GM12878 (cell line): ENCODE measurements at regions not wholly inside any gene's neighbourhood (a gene's known extent, or its start where the extent isn't known, plus 50 kb on each side); places are given as distances from the start of the nearest gene placed in this dataset.

Experiments
- ATAC-seq: fragments of 200-7000 bp; cut with Tn5 transposase; 3 replicates; pipeline ENCODE4 v1.9.1; 2020; ENCODE audit warnings: mild to moderate bottlenecking, moderate library complexity
- BruUV-seq: library from RNA; stranded (reverse); fragments of 400-500 nt; replicated peaks from 2 replicates; lab custom pipeline; 2021; lab: Mats Ljungman, UMichigan
- CTCF ChIA-PET: fragments of 300-600 bp; sonication (Branson Sonifier 250); formaldehyde crosslinking; extraction: SDS; loops from one replicate; lab custom pipeline; 2021; ENCODE audit warnings: inconsistent platforms; lab: Yijun Ruan, JAX
- POLR2A ChIA-PET: fragments of 350-600 bp; formaldehyde crosslinking; extraction: SDS; loops from one replicate; lab custom pipeline; 2021; ENCODE audit warnings: inconsistent platforms; lab: Charles Lee
- RAD21 ChIA-PET: fragments of 300-600 bp; sonication (Branson Sonifier 250); formaldehyde crosslinking; loops from one replicate; lab custom pipeline; 2023; ENCODE audit warnings: antibody characterized with exemption; ENCODE audit not compliant: unreplicated experiment; lab: Charles Lee
- SMC1A ChIA-PET: fragments of 300-600 bp; sonication (Branson Sonifier 250); formaldehyde crosslinking; loops from one replicate; lab custom pipeline; 2023; ENCODE audit not compliant: unreplicated experiment, uncharacterized antibody; lab: Charles Lee
- DNase-seq: peaks from one replicate; pipeline ENCODE4 v3.0.0-alpha.2; 2011; ENCODE audit warnings: low read depth, low spot score
- FAIRE-seq: peaks from 3 replicates; lab custom pipeline; 2011; peaks lifted over from hg19 to GRCh38; lab: Jason Lieb, UNC
- H2AFZ ChIP-seq: 2 replicates; pipeline ENCODE4 v1.6.0; 2011; ENCODE audit warnings: low read depth, low read length, control low read depth; ENCODE audit not compliant: control insufficient read depth
- H3K27ac ChIP-seq: 2 replicates; pipeline ENCODE4 v1.5.1; 2011; ENCODE audit warnings: control low read depth; ENCODE audit not compliant: control insufficient read depth, insufficient read depth
- H3K27me3 ChIP-seq, 2 experiments: replicated peaks in 1 of 2; 2 replicates each; pipeline versions ENCODE4 v1.6.0 to v1.6.1; 2011; ENCODE audit warnings: low read length in 1 of 2; ENCODE audit not compliant: control insufficient read depth in 2 of 2, insufficient read depth in 2 of 2
- H3K36me3 ChIP-seq, 2 experiments: 2 replicates each; pipeline ENCODE4 v1.5.1; 2011; ENCODE audit warnings: low read length in 1 of 2; ENCODE audit not compliant: control insufficient read depth in 2 of 2, insufficient read depth in 2 of 2
- H3K4me1 ChIP-seq: 2 replicates; pipeline ENCODE4 v1.6.1; 2011; ENCODE audit warnings: mild to moderate bottlenecking, low read length, moderate library complexity, mixed read lengths; ENCODE audit not compliant: control insufficient read depth, insufficient read depth
- H3K4me2 ChIP-seq: 2 replicates; pipeline ENCODE4 v1.6.0; 2011; ENCODE audit warnings: control low read depth; ENCODE audit not compliant: control insufficient read depth, insufficient read depth
- H3K4me3 ChIP-seq: fragments of 200-600 bp; sonication (generic); 2 replicates; pipeline ENCODE4 v1.5.1; 2016
- H3K79me2 ChIP-seq: 2 replicates; pipeline ENCODE4 v1.6.0; 2011; ENCODE audit warnings: low read length; ENCODE audit not compliant: control insufficient read depth, insufficient read depth
- H3K9ac ChIP-seq: 2 replicates; pipeline ENCODE4 v1.8.0; 2011; ENCODE audit warnings: low read length, control low read depth, mixed read lengths; ENCODE audit not compliant: control insufficient read depth, insufficient read depth
- H3K9me3 ChIP-seq: replicated peaks from 3 replicates; pipeline ENCODE4 v1.5.1; 2011; ENCODE audit warnings: mild to moderate bottlenecking, low read length; ENCODE audit not compliant: control insufficient read depth, insufficient read depth
- H4K20me1 ChIP-seq: 2 replicates; pipeline ENCODE4 v1.6.0; 2011; ENCODE audit not compliant: control insufficient read depth, insufficient read depth
- ATF3 ChIP-seq: IDR thresholded peaks from 2 replicates; pipeline ENCODE4 v1.6.1; 2011; ENCODE audit warnings: low read depth, mild to moderate bottlenecking, low read length, moderate library complexity, borderline replicate concordance; ENCODE audit errors: extremely low read depth
- BHLHE40 ChIP-seq, 2 experiments: fragments of 450-650 bp in 1 of 2; IDR thresholded peaks; 2 replicates each; pipeline ENCODE4 v1.6.1; 2011 to 2017; ENCODE audit warnings: low read depth in 2 of 2, borderline replicate concordance in 1 of 2, improper control_type of control experiment in 1 of 2, low read length in 1 of 2, mild to moderate bottlenecking in 1 of 2
- BRCA1 ChIP-seq: IDR thresholded peaks from 2 replicates; pipeline ENCODE4 v1.6.1; 2011; ENCODE audit warnings: low read depth, low read length, improper control_type of control experiment
- CEBPB ChIP-seq, 2 experiments: fragments of 150-350 bp in 1 of 2; IDR thresholded peaks; 2 replicates each; pipeline ENCODE4 v1.6.1; 2012 to 2014; ENCODE audit warnings: low read depth in 2 of 2, low read length in 2 of 2, borderline replicate concordance in 1 of 2, inconsistent platforms in 1 of 2
- JUND ChIP-seq: IDR thresholded peaks from 2 replicates; pipeline ENCODE4 v1.6.1; 2012; ENCODE audit warnings: low read depth, mild to moderate bottlenecking, low read length, improper control_type of control experiment, moderate library complexity
- MYC ChIP-seq: IDR thresholded peaks from 2 replicates; pipeline ENCODE4 v1.6.1; 2011; ENCODE audit warnings: mild to moderate bottlenecking, low read length, moderate library complexity, inconsistent platforms; ENCODE audit not compliant: insufficient read depth, insufficient replicate concordance, insufficient read length, severe bottlenecking
- NFYA ChIP-seq: IDR thresholded peaks from 2 replicates; pipeline ENCODE4 v1.6.1; 2011; ENCODE audit warnings: low read depth, mild to moderate bottlenecking, low read length, improper control_type of control experiment, borderline replicate concordance
- NFYB ChIP-seq: IDR thresholded peaks from 2 replicates; pipeline ENCODE4 v1.6.1; 2011; ENCODE audit warnings: low read depth, mild to moderate bottlenecking, low read length, improper control_type of control experiment, moderate library complexity; ENCODE audit not compliant: insufficient read depth
- NR2F1 ChIP-seq: fragments of 450-650 bp; conservative IDR thresholded peaks from 2 replicates; pipeline ENCODE4 v1.6.1; 2017; ENCODE audit warnings: mild to moderate bottlenecking
- PAX5 ChIP-seq: IDR thresholded peaks from 2 replicates; pipeline ENCODE4 v1.6.1; 2011; ENCODE audit warnings: low read depth, low read length, borderline replicate concordance
- PAX8 ChIP-seq: fragments of 450-650 bp; IDR thresholded peaks from 2 replicates; pipeline ENCODE4 v1.6.1; 2017; ENCODE audit warnings: mild to moderate bottlenecking, moderate library complexity
- POLR2AphosphoS2 ChIP-seq: IDR thresholded peaks from 2 replicates; pipeline ENCODE4 v1.6.1; 2011; ENCODE audit warnings: low read depth, mild to moderate bottlenecking, low read length, improper control_type of control experiment, moderate library complexity
- RAD51 ChIP-seq: fragments of 450-650 bp; IDR thresholded peaks from 2 replicates; pipeline ENCODE4 v1.6.1; 2016; ENCODE audit warnings: moderate library complexity, mild to moderate bottlenecking, inconsistent platforms
- SRF ChIP-seq, 2 experiments: IDR thresholded peaks; 2 replicates each; pipeline ENCODE4 v1.6.1; 2011; ENCODE audit warnings: low read depth in 2 of 2, low read length in 2 of 2, mild to moderate bottlenecking in 1 of 2, moderate library complexity in 1 of 2
- USF2 ChIP-seq: IDR thresholded peaks from 2 replicates; pipeline ENCODE4 v1.6.1; 2011; ENCODE audit warnings: low read depth, low read length, improper control_type of control experiment, borderline replicate concordance
- ZZZ3 ChIP-seq: IDR thresholded peaks from 2 replicates; pipeline ENCODE4 v1.6.1; 2011; ENCODE audit warnings: low read depth; ENCODE audit not compliant: control insufficient read depth, insufficient read length
- WGBS: methylation state at CpG from one replicate; pipeline ENCODE4 v1.1.6; 2016; ENCODE audit warnings: low lambda C conversion rate; ENCODE audit not compliant: insufficient replicate concordance, insufficient coverage; ENCODE audit errors: missing lambda C conversion rate; 5-methylcytosine and 5-hydroxymethylcytosine counted together
- in situ Hi-C: fragments of 300-500 bp; cut with MboI; formaldehyde crosslinking; loops from 9 replicates; pipeline ENCODE4 v1.14.3; 2018; ENCODE audit warnings: mixed read lengths
- intact Hi-C: fragments of 100-400 bp; cut with micrococcal nuclease; formaldehyde crosslinking; loops from one replicate; pipeline ENCODE4 v1.14.2; 2022; ENCODE audit not compliant: unreplicated experiment
- TF ChIP-seq, protein P1 (sequence below): fragments of 450-650 bp; IDR thresholded peaks from 2 replicates; pipeline ENCODE4 v1.6.1; 2014; ENCODE audit warnings: mild to moderate bottlenecking
- TF ChIP-seq, protein P2 (sequence below): fragments of 450-650 bp; IDR thresholded peaks from 2 replicates; pipeline ENCODE4 v1.6.1; 2018; ENCODE audit warnings: mild to moderate bottlenecking, low read depth, moderate library complexity; ENCODE audit not compliant: partially characterized antibody

GRCh38 chr19:31205887-31206518 is 143.2 kb downstream of the TSHZ3 start (continued):
- TF ChIP-seq BRCA1 (no peak), PAX8 (no peak), BHLHE40 (IDR thresholded peaks at IDR 0.05; ENCODE audit: borderline replicate concordance in 1 of 2, low read depth in 2 of 2, low read length in 1 of 2) (no peak), SRF (IDR thresholded peaks at IDR 0.05; ENCODE audit: low read depth in 2 of 2, low read length in 2 of 2) (no peak)

- Histone ChIP-seq H3K9me3 (no peaks in the 10 kb centered on the region), H3K27me3 (no peaks in the 10 kb centered on the region), H4K20me1 (no peaks in the 10 kb centered on the region), H3K4me3 (no peak overlapping the region), H3K4me2 (no peak overlapping the region), H3K79me2 (no peaks in the 10 kb centered on the region), H3K36me3 (no peaks in the 10 kb centered on the region), H3K9ac (no peak overlapping the region), H2AFZ (no peak overlapping the region), H3K4me1 (no peaks in the 10 kb centered on the region), H3K27ac (no peak overlapping the region)
- POLR2A ChIA-PET = no interaction called here
- CTCF ChIA-PET = no interaction called here
- SMC1A ChIA-PET = no interaction called here
- intact Hi-C loops (no loop called here), in situ Hi-C loops (no loop called here)
- RAD21 ChIA-PET = no interaction called here
- WGBS = 0% methylated on average over 1 of the region's 1 CpG
- ATAC-seq (no peak), FAIRE-seq (no peak), DNase-seq (no peak)
- no TSS peak for BruUV-seq
- TF ChIP-seq MYC (no peak), ZZZ3 (no peak), ATF3 (no peak), NR2F1 (no peak), CEBPB (IDR thresholded peaks at IDR 0.05; ENCODE audit: borderline replicate concordance in 1 of 2, low read depth in 2 of 2, low read length in 2 of 2) (no peak), RAD51 (no peak), USF2 (no peak), POLR2AphosphoS2 (no peak), NFYB (no peak), NFYA (no peak), JUND (no peak), PAX5 (no peak)
- TF ChIP-seq, protein P1, sequence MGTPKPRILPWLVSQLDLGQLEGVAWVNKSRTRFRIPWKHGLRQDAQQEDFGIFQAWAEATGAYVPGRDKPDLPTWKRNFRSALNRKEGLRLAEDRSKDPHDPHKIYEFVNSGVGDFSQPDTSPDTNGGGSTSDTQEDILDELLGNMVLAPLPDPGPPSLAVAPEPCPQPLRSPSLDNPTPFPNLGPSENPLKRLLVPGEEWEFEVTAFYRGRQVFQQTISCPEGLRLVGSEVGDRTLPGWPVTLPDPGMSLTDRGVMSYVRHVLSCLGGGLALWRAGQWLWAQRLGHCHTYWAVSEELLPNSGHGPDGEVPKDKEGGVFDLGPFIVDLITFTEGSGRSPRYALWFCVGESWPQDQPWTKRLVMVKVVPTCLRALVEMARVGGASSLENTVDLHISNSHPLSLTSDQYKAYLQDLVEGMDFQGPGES = no peak
- TF ChIP-seq, protein P2, sequence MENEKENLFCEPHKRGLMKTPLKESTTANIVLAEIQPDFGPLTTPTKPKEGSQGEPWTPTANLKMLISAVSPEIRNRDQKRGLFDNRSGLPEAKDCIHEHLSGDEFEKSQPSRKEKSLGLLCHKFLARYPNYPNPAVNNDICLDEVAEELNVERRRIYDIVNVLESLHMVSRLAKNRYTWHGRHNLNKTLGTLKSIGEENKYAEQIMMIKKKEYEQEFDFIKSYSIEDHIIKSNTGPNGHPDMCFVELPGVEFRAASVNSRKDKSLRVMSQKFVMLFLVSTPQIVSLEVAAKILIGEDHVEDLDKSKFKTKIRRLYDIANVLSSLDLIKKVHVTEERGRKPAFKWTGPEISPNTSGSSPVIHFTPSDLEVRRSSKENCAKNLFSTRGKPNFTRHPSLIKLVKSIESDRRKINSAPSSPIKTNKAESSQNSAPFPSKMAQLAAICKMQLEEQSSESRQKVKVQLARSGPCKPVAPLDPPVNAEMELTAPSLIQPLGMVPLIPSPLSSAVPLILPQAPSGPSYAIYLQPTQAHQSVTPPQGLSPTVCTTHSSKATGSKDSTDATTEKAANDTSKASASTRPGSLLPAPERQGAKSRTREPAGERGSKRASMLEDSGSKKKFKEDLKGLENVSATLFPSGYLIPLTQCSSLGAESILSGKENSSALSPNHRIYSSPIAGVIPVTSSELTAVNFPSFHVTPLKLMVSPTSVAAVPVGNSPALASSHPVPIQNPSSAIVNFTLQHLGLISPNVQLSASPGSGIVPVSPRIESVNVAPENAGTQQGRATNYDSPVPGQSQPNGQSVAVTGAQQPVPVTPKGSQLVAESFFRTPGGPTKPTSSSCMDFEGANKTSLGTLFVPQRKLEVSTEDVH = no peak
Measured at GRCh38 chr19:31204115-31204514, 145.1 kb downstream of the TSHZ3 start.
